ENCODE measurements at regions not wholly inside any gene's neighbourhood (a gene's known extent, or its start where the extent isn't known, plus 50 kb on each side); places are given as distances from the start of the nearest gene placed in this dataset.

GRCh38 chr13:59305896-59306295, 857.8 kb downstream of the DIAPH3 start:
- TF ChIP-seq EP300 (IDR thresholded peaks at IDR 0.05) (no peak), CTCF (IDR thresholded peaks at IDR 0.05) (no peak), POLR2A (IDR thresholded peaks at IDR 0.05) (no peak)

Measured in tibial nerve (tissue), 4 donors.